Hepatocyte (in vitro differentiated cells): ENCODE measurements at regions not wholly inside any gene's neighbourhood (a gene's known extent, or its start where the extent isn't known, plus 50 kb on each side); places are given as distances from the start of the nearest gene placed in this dataset.

ENCODE experiments used
- CTCF ChIP-seq: fragments of 200-600 bp; sonication (generic); IDR thresholded peaks from 2 replicates; pipeline ENCODE4 v1.5.1; 2016; ENCODE audit warnings: antibody characterized with exemption, mild to moderate bottlenecking; ENCODE audit not compliant: poor library complexity
- EZH2 ChIP-seq: fragments of 200-600 bp; sonication (generic); IDR thresholded peaks from 2 replicates; pipeline ENCODE4 v1.6.1; 2016; ENCODE audit warnings: antibody characterized with exemption, mild to moderate bottlenecking, borderline replicate concordance
- EZH2phosphoT487 ChIP-seq: fragments of 200-600 bp; sonication (generic); IDR thresholded peaks from one replicate; pipeline ENCODE4 v1.6.1; 2018; ENCODE audit warnings: antibody characterized with exemption, mild to moderate bottlenecking, low read depth, moderate library complexity; ENCODE audit not compliant: unreplicated experiment, severe bottlenecking

DNA sequence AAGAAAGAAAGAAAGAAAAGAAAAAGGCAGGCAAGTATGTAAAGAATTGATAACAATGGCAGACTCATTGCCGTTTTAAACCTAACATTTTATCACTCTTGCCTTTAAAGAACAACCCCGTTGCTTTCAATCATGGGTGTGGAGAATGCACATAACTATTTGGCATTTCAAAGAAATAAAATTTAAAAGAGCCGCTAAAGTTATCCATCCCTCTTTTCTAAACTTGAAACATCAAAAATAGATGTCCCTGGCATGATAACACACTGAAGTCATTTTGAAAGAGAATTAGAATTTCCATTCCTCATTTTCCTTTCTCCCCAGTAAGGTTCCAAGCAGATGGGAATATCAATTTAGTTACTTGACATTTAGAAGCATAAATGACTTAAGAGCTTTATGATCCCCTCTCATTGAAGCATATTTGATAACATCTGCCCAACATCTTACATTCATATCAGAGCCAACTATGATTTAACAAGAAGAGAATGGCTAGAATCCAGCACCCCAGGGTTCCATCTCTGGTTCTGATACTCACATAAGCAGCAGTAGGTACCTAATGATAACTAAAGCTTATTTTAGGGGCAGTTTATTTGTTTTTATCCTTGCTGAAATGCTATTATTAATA lies 529.6 kb upstream of the LRRC4C start:
- no peak for TF ChIP-seq CTCF
- TF ChIP-seq EZH2: no peak
- TF ChIP-seq EZH2phosphoT487: no peak
